GM12891 (cell line): ENCODE measurements at regions not wholly inside any gene's neighbourhood (a gene's known extent, or its start where the extent isn't known, plus 50 kb on each side); places are given as distances from the start of the nearest gene placed in this dataset.

ENCODE experiments used
- PAX5 ChIP-seq: IDR thresholded peaks from 2 replicates; pipeline ENCODE4 v1.6.1; 2011; ENCODE audit warnings: low read length, moderate library complexity, mild to moderate bottlenecking; ENCODE audit not compliant: insufficient read depth, severe bottlenecking
- POLR2A ChIP-seq: IDR thresholded peaks from 2 replicates; pipeline ENCODE4 v1.6.1; 2011; ENCODE audit warnings: low read depth, low read length, control low read depth
- POLR2AphosphoS5 ChIP-seq: IDR thresholded peaks from 2 replicates; pipeline ENCODE4 v1.6.1; 2011; ENCODE audit warnings: low read depth, low read length, control low read depth
- POU2F2 ChIP-seq: IDR thresholded peaks from 2 replicates; pipeline ENCODE4 v1.6.1; 2011; ENCODE audit warnings: low read depth, mild to moderate bottlenecking, control low read depth, low read length, moderate library complexity
- TAF1 ChIP-seq: IDR thresholded peaks from 2 replicates; pipeline ENCODE4 v1.6.1; 2011; ENCODE audit warnings: low read depth, low read length, control low read depth

- no peak for TF ChIP-seq POLR2A
- no peak for TF ChIP-seq POLR2AphosphoS5
- no peak for TF ChIP-seq TAF1
- no peak for TF ChIP-seq PAX5
- no peak for TF ChIP-seq POU2F2
Measured at GRCh38 chr5:62137628-62138027, 168.4 kb upstream of the KIF2A start.
